Activated naive CD4-positive, alpha-beta T cell treated with anti-CD3 and anti-CD28 coated beads, Interleukin-2, amount 50 U/mL, for 72 hours (primary cell): ENCODE measurements at regions not wholly inside any gene's neighbourhood (a gene's known extent, or its start where the extent isn't known, plus 50 kb on each side); places are given as distances from the start of the nearest gene placed in this dataset.
"Not testable (repeated sequence)": the region's sequence is repeated elsewhere in the genome, so short reads cannot be mapped to it uniquely, and the experiment has no call there.

Experiments
- ATAC-seq, 2 donors: fragments of 150-1000 bp; cut with Tn5 transposase; 2 replicates each; pipeline ENCODE4 v1.10.0; 2021; ENCODE audit warnings: mild to moderate bottlenecking in 2 of 2, moderate library complexity in 2 of 2
- DNase-seq, 2 donors: peaks; one replicate each; pipeline ENCODE4 v3.0.0; 2021 to 2022; ENCODE audit warnings: low spot score in 2 of 2
- H3K27ac Mint-ChIP-seq, 2 donors: one replicate each; pipeline ENCODE4 v1.8.0; 2022; ENCODE audit warnings: mild to moderate bottlenecking in 2 of 2, mixed read lengths in 2 of 2
- H3K36me3 Mint-ChIP-seq, 2 donors: one replicate each; pipeline ENCODE4 v1.8.0; 2022; ENCODE audit warnings: mixed read lengths in 2 of 2
- H3K9me3 Mint-ChIP-seq, 2 donors: one replicate each; pipeline ENCODE4 v1.8.0; 2022; ENCODE audit warnings: mixed read lengths in 2 of 2

DNA sequence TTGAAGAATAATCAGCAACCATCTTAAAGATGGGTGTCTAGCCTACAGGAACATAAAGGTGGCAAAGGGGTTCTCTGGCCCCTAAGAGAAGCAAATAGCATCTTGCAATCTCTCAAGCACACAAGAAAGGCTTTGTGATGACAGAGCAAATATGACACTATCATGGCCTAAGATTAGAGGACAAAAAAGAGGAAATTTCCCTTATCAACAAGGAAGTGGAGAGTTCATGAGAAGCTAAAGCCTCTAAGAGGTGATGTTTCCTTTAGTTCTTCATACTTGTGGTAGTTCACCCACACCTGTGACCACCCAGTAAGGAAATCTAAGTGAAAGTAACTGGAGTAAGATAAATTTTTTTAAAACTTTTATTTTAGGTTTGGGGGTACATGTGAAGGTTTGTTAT lies 88.4 kb downstream of the OLIG3 start:
- ATAC-seq (no peak), DNase-seq (no peak)
- H3K36me3 Mint-ChIP-seq, result peaks cover 0 to 21% of the 10 kb centered on the region in 2 donors
- peaks cover 0 to 18% of the 10 kb centered on the region in 2 donors for H3K9me3 Mint-ChIP-seq
- H3K27ac Mint-ChIP-seq, result no peak overlapping the region

DNA sequence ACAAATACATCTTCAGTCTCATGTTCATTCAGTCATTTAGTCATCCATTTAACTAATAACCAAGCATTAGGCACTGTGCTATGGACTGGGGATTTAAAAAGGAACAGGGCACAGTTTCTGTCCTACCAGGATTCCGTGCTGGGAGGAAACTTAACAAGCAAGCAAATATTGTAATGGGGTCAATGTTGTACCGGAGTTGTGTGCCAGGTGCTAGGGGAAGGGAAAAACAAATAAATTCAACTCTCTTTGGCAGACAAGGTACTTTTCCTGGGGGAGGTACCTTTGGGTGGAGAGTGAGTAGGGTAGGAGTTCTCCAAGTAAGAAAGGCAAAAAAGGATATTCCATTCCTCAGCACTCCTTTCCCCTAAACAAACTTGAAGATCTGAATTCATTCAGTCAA lies 90.3 kb downstream of the OLIG3 start:
- Mint-ChIP-seq H3K36me3 (peaks cover 0 to 15% of the 10 kb centered on the region in 2 donors), H3K27ac (no peak overlapping the region), H3K9me3 (peaks cover 0 to 13% of the 10 kb centered on the region in 2 donors)
- no peak for DNase-seq
- no peak for ATAC-seq

DNA sequence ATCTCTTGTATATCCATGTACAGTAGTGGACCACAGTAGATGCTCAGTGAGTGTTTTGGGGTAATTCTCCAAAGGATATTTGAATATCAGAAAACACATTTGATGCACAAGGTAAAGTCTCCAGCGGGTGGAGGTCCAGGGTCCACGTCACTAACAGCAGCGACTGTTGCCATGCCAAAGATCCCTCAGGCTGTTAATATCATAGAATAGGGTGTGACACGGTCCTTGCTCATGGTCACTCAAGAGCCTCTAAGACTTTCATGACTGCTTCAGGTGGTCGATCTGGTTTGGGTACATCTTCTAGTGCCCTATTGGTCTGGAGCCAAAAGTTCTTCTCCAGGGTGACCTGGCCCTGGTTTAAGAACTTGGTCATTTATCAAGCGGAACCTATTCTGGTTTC lies 90.8 kb downstream of the OLIG3 start:
- ATAC-seq, result no peak
- Mint-ChIP-seq H3K9me3 (peaks cover 0 to 13% of the 10 kb centered on the region in 2 donors), H3K27ac (no peak overlapping the region), H3K36me3 (peaks cover 0 to 14% of the 10 kb centered on the region in 2 donors)
- DNase-seq, result no peak

DNA sequence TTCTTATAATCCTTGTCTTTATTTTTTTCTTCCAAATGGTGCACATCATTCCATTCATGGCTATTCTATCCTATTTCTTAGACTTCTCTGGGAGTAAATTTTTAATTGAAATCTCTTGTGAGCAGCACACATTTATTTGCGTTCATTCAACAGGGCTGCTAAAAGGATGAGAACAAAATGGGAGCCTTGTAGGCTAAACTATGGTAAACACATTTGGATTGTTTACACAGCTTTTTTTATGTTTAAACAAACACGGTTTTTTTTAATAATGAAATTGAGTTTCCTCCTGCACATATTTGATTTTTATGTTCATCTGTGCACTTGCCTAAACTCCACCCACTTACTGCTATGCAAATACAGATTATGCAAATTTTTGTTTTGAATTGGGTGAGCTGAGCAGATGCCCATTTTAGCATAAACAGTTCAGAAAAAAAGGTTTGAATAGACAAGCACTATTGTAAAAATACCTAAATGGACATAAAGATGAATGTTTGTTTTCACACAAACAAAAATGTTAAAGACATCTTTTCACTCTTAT lies 92.0 kb downstream of the OLIG3 start:
- DNase-seq (no peak), ATAC-seq (no peak)
- Mint-ChIP-seq H3K36me3 (peaks cover 0 to 5% of the 10 kb centered on the region in 2 donors), H3K27ac (no peak overlapping the region), H3K9me3 (peaks cover 0 to 3% of the 10 kb centered on the region in 2 donors)

DNA sequence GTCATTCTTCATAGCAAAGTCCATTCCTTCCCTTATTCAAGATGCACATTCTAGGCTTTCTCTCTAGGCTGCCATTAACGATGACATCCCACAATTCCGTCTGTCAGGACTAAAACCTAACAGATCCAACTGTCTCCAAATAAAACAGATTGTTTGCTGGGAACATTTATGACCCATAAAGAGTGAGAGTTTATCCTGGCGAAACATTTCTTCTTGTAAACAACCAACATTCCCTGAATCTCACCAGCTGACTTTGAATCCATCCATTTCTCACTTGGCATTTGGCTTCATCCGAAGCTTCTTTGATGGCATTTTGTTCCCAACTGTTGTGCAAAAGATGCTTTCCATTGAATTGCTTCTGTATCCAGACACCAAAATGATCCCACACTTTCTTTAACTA lies 93.1 kb downstream of the OLIG3 start:
- Mint-ChIP-seq H3K27ac (no peak overlapping the region), H3K9me3 (no peaks in the 10 kb centered on the region), H3K36me3 (no peaks in the 10 kb centered on the region)
- ATAC-seq (no peak), DNase-seq (no peak)

DNA sequence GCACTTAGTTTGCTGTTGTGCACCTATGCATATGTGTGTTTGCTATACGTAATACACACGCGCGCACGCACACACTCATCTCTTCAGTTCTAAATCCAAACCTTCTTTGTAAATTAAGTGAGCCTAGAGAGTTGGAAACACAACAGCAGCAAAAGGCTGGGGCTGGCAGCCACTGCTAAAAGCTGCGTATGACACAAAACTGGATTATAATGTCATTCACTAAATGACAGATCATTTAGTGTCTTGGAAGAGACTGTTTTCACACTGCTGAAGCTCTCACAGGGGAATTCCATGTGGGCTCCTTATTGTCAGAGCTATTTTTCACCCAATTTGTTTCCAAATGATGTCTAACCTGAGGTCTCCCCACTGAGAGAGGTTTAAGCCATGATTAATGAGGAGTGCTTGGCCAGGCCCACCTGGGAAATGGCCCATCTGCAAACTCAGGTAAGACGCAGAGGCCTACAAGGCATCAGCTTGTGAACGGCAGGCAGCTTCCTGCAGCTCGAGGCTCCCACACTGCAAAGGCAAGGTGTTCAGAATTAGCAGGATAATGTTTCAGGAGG lies 94.2 kb downstream of the OLIG3 start:
- no peaks in the 10 kb centered on the region for H3K36me3 Mint-ChIP-seq
- ATAC-seq (peak; percentile 64 to 98), DNase-seq (peak in 1 of 2 donors; percentile 14)
- peak overlapping the region in 1 of 2 donors; percentile 44 for H3K27ac Mint-ChIP-seq
- H3K9me3 Mint-ChIP-seq, result no peaks in the 10 kb centered on the region

DNA sequence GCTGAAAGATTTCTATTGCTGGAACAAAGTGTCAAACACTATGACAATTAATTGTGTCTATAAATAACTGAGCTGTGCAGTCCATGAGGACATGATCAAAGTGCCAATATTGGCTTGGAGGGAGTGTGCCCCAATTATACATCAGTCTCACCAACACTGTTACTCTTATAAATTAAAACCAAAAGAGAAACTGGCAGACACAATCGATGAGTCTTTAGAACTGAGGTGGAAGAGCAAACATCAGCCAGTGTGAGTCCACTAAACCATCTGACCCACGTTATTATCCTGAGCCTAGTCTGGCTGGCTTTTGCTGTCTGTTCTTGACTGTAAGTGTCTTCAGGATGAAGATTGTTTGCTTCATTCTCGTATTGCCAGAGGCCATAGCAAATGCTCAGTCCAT lies 98.9 kb downstream of the OLIG3 start:
- no peak overlapping the region for H3K27ac Mint-ChIP-seq
- DNase-seq, result no peak
- no peak for ATAC-seq
- peaks cover 0 to 13% of the 10 kb centered on the region in 2 donors for H3K36me3 Mint-ChIP-seq
- no peaks in the 10 kb centered on the region for H3K9me3 Mint-ChIP-seq

DNA sequence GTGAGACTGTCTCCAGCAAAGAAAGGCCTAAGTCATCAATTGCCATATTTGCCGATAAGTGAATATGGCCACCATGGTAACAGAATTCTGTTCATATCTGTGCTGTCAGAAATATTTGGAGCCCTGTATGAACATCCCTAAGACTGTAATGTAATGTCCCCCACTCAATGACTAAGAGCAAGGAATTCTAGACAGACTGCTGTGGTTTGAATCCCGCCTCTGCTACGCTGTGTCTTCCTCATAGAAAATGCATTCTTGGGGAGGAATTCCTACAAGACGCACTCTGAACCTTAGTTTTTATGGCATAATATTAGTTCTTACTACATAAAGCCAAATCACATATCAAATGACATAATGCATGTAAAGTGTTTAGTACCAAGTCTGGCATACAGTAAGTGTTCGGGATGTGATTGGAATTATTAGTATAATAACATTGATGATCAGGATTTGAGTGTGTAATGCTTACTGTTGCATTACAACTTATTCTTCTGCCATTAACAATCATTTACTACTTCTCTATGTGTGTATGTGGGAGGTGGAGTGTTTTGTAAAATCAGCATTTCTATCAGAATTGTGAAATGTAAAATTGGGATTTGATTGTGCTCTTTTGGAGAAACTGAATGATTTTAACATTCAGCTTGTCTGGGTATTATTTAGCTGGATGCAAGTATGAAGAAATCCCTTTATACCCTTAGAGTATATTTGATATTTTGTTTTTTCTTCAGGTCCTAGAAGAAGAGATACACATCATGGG lies 103.0 kb downstream of the OLIG3 start:
- Mint-ChIP-seq H3K36me3 (peaks cover 0 to 19% of the 10 kb centered on the region in 2 donors), H3K27ac (no peak overlapping the region), H3K9me3 (no peaks in the 10 kb centered on the region)
- DNase-seq, result no peak
- ATAC-seq, result no peak

DNA sequence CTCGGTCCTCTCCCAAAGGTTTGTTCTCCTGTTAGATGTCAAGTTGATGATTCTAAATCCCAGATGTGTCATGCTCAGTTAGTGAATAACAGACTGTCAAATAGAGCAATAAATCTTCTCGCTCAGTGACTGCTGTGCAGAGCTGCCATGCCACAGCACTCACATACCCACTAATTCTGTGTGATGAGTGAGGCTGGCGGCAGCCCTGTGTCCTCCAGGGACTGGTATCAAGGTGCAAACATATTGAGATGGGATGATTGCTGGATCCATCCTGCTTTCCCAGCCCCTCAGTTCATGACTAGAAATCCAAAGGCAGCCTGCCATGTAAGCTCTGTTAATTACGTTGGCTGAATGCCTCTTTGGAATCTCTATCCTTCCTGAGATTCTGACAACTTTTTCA lies 103.9 kb downstream of the OLIG3 start:
- peaks cover 0 to 5% of the 10 kb centered on the region in 2 donors for H3K9me3 Mint-ChIP-seq
- DNase-seq (no peak), ATAC-seq (no peak)
- peaks cover 0 to 27% of the 10 kb centered on the region in 2 donors for H3K36me3 Mint-ChIP-seq
- H3K27ac Mint-ChIP-seq, result no peak overlapping the region

DNA sequence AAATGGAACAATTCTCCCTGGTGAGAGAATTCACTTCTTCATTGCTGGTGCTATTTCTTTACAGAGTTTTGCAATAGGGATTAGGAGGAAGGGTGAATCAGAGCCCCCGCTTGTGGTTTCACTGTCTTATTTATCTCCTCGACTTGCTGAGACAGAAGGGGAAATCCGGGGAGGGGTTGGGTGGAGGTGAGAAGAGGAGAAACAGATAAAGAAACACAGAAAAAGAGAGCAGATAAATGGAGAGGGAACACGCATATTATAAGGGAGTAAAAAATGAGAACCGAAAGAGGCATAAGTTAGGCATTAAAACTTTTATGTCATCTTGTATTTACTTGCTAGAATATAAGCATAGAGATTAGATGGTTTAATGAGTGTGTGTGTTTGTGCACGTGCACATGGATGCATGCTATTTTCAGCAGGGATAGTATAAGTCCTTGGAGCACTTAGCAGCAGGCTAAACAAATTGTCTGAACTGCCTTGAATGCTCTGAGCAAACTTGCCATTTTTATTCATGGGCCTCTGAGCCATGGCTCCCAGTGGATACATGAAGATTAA lies 105.0 kb downstream of the OLIG3 start:
- DNase-seq (peak in 1 of 2 donors; percentile 63), ATAC-seq (peak; percentile 99 to 100)
- peaks cover 0 to 5% of the 10 kb centered on the region in 2 donors for H3K9me3 Mint-ChIP-seq
- H3K36me3 Mint-ChIP-seq, result peaks cover 0 to 21% of the 10 kb centered on the region in 2 donors
- H3K27ac Mint-ChIP-seq, result peak overlapping the region; percentile 11 to 13

DNA sequence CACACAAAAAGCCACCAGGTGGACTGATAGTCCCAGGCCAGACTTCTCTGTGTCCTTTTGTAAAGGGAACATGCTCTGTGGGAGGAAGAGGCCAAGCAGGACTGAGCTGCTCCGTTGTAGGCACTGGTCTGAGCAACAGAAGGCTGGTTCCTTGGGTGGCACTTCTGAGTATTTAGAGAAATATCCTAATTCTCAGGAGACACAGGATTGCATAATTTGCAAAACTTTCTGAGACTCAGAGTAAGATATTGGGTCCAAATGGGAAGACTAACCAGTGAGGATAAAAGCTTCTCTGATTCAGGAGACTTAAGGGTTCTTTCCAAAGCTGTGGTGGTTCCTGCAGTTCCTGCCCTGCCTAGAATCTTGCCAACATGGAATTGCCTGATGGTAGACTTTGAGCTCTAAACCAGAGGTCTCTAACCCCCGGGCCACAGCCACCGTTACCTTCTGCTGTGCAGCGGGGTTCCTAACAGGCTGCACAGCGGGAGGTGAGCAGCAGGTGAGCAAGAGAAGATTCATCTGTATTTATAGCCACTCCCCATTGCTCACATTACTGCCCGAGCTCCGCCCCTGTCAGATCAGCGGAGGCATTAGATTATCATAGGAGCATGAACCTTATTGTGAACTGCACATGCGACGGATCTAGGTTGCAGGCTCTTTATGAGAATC lies 107.0 kb downstream of the OLIG3 start:
- Mint-ChIP-seq H3K36me3 (peaks cover 0 to 17% of the 10 kb centered on the region in 2 donors), H3K9me3 (peaks cover 0 to 15% of the 10 kb centered on the region in 2 donors), H3K27ac (no peak overlapping the region)
- ATAC-seq, result no peak
- no peak for DNase-seq

DNA sequence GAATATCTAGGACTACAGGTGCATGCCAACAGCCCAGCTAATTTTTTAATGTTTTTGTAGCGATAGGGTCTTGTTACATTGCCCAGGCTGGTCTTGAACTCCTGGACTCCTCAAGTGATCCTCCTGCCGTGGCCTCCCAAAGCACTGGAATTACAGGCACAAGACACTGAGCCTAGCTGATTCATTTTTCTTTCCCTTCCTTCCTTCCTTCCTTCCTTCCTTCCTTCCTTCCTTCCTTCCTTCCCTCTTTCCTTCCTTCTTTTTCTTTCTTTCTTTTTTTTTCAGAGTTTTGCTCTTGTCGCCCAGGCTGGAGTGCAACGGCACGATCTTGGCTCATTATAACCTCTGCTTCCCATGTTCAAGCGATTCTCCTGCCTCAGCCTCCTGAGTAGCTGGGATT lies 110.9 kb downstream of the OLIG3 start:
- Mint-ChIP-seq H3K27ac (peak overlapping the region in 1 of 2 donors; percentile 51), H3K36me3 (peaks cover 0 to 31% of the 10 kb centered on the region in 2 donors), H3K9me3 (peaks cover 0 to 23% of the 10 kb centered on the region in 2 donors)
- not testable (repeated sequence) for DNase-seq, ATAC-seq

DNA sequence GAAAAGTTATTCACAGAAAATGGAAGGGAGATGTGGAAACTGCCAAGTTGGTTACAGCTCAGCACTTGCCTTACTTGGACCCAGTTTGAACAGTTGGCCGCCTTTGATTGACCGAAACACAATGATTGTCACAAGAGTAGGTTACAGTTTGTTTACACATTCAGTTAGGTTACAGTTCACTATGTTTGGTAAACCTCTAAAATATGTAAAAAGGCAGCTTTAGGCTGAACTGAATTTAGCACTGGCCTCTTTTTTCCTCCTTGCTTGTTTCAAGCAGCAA lies 116.2 kb downstream of the OLIG3 start:
- ATAC-seq (no peak), DNase-seq (no peak)
- Mint-ChIP-seq H3K9me3 (peaks cover 0 to 13% of the 10 kb centered on the region in 2 donors), H3K36me3 (peaks cover 0 to 22% of the 10 kb centered on the region in 2 donors), H3K27ac (no peak overlapping the region)

DNA sequence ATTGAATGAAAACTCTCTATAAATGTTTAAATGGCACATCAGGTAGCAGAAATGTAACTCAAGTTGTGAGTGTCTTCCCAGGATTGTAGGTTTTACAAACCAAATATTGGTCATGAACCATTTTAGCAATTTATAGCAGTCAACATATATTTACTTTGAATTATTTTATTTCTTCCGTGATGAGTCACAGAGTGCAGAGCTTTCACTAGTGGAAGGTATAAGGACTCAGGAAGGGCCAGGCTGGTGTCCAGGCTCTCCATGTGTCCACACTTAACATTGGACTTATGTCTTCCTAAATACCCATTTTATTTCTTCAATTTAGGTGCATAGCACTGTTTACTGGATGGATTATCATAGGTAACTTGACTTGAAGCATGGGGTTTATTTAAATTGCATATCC lies 120.9 kb downstream of the OLIG3 start:
- DNase-seq (no peak), ATAC-seq (no peak)
- no peaks in the 10 kb centered on the region for H3K9me3 Mint-ChIP-seq
- H3K27ac Mint-ChIP-seq, result no peak overlapping the region
- peaks cover 0 to 4% of the 10 kb centered on the region in 2 donors for H3K36me3 Mint-ChIP-seq

DNA sequence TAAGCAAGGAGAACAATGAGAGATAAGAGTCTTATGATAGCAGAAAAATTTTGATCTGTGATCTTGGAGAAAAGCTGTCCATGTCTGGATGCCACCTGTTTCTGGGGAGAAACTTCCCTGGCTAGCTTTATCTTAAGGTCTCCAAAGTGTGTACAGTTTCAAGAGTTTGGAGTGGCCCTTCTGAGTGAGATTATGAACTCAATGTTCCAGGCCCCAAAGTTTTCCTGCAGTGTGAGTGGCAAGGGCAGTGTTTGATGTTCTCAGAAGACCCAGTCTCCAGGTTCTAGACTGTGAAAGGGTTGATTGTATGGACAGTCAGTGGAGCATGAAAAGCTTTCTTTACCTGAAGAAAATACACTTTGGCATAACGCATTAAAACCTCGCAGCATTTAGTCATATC lies 121.7 kb downstream of the OLIG3 start:
- DNase-seq, result no peak
- no peak for ATAC-seq
- H3K9me3 Mint-ChIP-seq, result no peaks in the 10 kb centered on the region

DNA sequence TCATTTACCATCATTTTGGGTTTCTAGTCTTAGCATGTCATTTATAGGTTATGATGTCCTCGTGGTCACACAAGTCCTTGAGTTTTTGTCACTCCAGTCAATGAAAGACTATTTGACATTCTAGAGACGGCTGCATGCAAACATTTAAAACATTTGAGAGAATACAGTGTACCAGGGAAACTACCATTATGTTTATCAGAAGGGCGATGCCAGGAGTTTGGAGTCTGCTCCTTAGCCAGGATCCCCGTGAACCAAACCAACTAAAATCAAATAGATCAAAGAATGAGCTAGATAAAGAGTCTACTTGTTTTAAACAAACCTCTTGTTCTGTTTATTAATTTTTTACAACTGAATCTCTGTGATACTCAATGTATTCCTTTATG lies 122.6 kb downstream of the OLIG3 start:
- H3K27ac Mint-ChIP-seq, result peak overlapping the region in 1 of 2 donors; percentile 53
- no peaks in the 10 kb centered on the region for H3K9me3 Mint-ChIP-seq
- peaks cover 0 to 4% of the 10 kb centered on the region in 2 donors for H3K36me3 Mint-ChIP-seq
- DNase-seq (no peak), ATAC-seq (no peak)

More for the DNA sequence above, 121.7 kb downstream of the OLIG3 start:
- Mint-ChIP-seq H3K27ac (no peak overlapping the region), H3K36me3 (peaks cover 0 to 4% of the 10 kb centered on the region in 2 donors)
